GM19328 (cell line): ENCODE measurements at regions not wholly inside any gene's neighbourhood (a gene's known extent, or its start where the extent isn't known, plus 50 kb on each side); places are given as distances from the start of the nearest gene placed in this dataset.
"Not testable (repeated sequence)": the region's sequence is repeated elsewhere in the genome, so short reads cannot be mapped to it uniquely, and the experiment has no call there.

Experiments used
- ATAC-seq: cut with Tn5 transposase; IDR thresholded peaks from one replicate; pipeline ENCODE4 v1.9.1; 2021; ENCODE audit warnings: mild to moderate bottlenecking, moderate library complexity; ENCODE audit not compliant: unreplicated experiment

- no peak for ATAC-seq
These were observed 188.0 kb upstream of the SPHKAP start for GRCh38 chr2:228369400-228370031.

GRCh38 chr2:228367356-228367755 lies 185.9 kb upstream of the SPHKAP start:
- ATAC-seq: no peak

GRCh38 chr2:228359473-228359872 lies 178.0 kb upstream of the SPHKAP start:
- no peak for ATAC-seq

- ATAC-seq: no peak
These were observed 174.4 kb upstream of the SPHKAP start for GRCh38 chr2:228355897-228356296.

GRCh38 chr2:228352980-228353379 lies 171.5 kb upstream of the SPHKAP start:
- ATAC-seq: not testable (repeated sequence)

GRCh38 chr2:228352048-228352447 lies 170.6 kb upstream of the SPHKAP start:
- no peak for ATAC-seq

- ATAC-seq: no peak
These were observed 167.1 kb upstream of the SPHKAP start for GRCh38 chr2:228348516-228349064.

GRCh38 chr2:228344531-228344930 lies 163.0 kb upstream of the SPHKAP start:
- no peak for ATAC-seq

- ATAC-seq: no peak
These were observed 158.0 kb upstream of the SPHKAP start for GRCh38 chr2:228339525-228339924.

- ATAC-seq: no peak
These were observed 152.7 kb upstream of the SPHKAP start for GRCh38 chr2:228334180-228334579.

- ATAC-seq: no peak
These were observed 147.8 kb upstream of the SPHKAP start for GRCh38 chr2:228329282-228329681.

GRCh38 chr2:228321015-228321414 lies 139.5 kb upstream of the SPHKAP start:
- ATAC-seq: no peak

- peak; percentile 62 for ATAC-seq
These were observed 136.7 kb upstream of the SPHKAP start for GRCh38 chr2:228318218-228318617.

GRCh38 chr2:228312172-228312571 lies 130.7 kb upstream of the SPHKAP start:
- no peak for ATAC-seq

- ATAC-seq: no peak
These were observed 122.5 kb upstream of the SPHKAP start for GRCh38 chr2:228303960-228304359.

- no peak for ATAC-seq
These were observed 102.1 kb upstream of the SPHKAP start for GRCh38 chr2:228283491-228284171.

- no peak for ATAC-seq
These were observed 100.9 kb upstream of the SPHKAP start for GRCh38 chr2:228282376-228282775.

GRCh38 chr2:228273159-228273558 lies 91.7 kb upstream of the SPHKAP start:
- no peak for ATAC-seq

GRCh38 chr2:228269351-228269750 lies 87.9 kb upstream of the SPHKAP start:
- ATAC-seq: no peak

- no peak for ATAC-seq
These were observed 87.3 kb upstream of the SPHKAP start for GRCh38 chr2:228268756-228269155.

GRCh38 chr2:228268301-228268700 lies 86.8 kb upstream of the SPHKAP start:
- no peak for ATAC-seq

GRCh38 chr2:228263156-228263555 lies 81.7 kb upstream of the SPHKAP start:
- ATAC-seq: no peak
